PC-3 (cell line): ENCODE measurements at regions not wholly inside any gene's neighbourhood (a gene's known extent, or its start where the extent isn't known, plus 50 kb on each side); places are given as distances from the start of the nearest gene placed in this dataset.

Source experiments
- CTCF ChIP-seq: fragments of 300-600 bp; sonication (generic); conservative IDR thresholded peaks from 2 replicates; pipeline ENCODE4 v1.5.1; 2017; ENCODE audit warnings: antibody characterized with exemption, low read depth, mild to moderate bottlenecking, low read length
- EZH2 ChIP-seq: fragments of 300-600 bp; sonication (generic); IDR thresholded peaks from one replicate; pipeline ENCODE4 v1.6.1; 2017; ENCODE audit warnings: antibody characterized with exemption, mild to moderate bottlenecking, low read length; ENCODE audit not compliant: unreplicated experiment
- EZH2phosphoT487 ChIP-seq: fragments of 300-600 bp; sonication (generic); IDR thresholded peaks from 2 replicates; pipeline ENCODE4 v1.6.1; 2018; ENCODE audit warnings: mild to moderate bottlenecking, antibody characterized with exemption, low read length, borderline replicate concordance

- TF ChIP-seq CTCF (no peak), EZH2 (no peak), EZH2phosphoT487 (no peak)
Observed at GRCh38 chr2:122098306-122098705, 342.9 kb downstream of the TSN start.
